H1 (cell line): ENCODE measurements at regions not wholly inside any gene's neighbourhood (a gene's known extent, or its start where the extent isn't known, plus 50 kb on each side); places are given as distances from the start of the nearest gene placed in this dataset.

Experiments
- CTCF ChIA-PET: fragments of 300-600 bp; sonication (Branson Sonifier 250); formaldehyde crosslinking; loops from one replicate; lab custom pipeline; 2021; ENCODE audit not compliant: partially characterized antibody; lab: Charles Lee
- POLR2A ChIA-PET: fragments of 300-600 bp; sonication (Branson Sonifier 250); formaldehyde crosslinking; loops from one replicate; lab custom pipeline; 2021; ENCODE audit warnings: inconsistent platforms; ENCODE audit not compliant: partially characterized antibody; lab: Charles Lee
- DNase-seq, 2 experiments: peaks; one replicate each; pipeline versions ENCODE4 v3.0.0 to v3.0.0-alpha.2; 2010 to 2022; ENCODE audit warnings: low spot score in 2 of 2, low read depth in 1 of 2, mixed read lengths in 1 of 2
- FAIRE-seq: peaks from 2 replicates; lab custom pipeline; 2011; peaks lifted over from hg19 to GRCh38; lab: Jason Lieb, UNC
- H2AFZ ChIP-seq: 2 replicates; pipeline ENCODE4 v1.8.1; 2012; ENCODE audit warnings: low read length, inconsistent platforms
- H2AK5ac ChIP-seq: 2 replicates; pipeline ENCODE4 v1.6.1; 2013; ENCODE audit warnings: low read depth, low read length
- H2BK120ac ChIP-seq: replicated peaks from 2 replicates; pipeline ENCODE3; 2013; ENCODE audit warnings: low read depth, low read length, inconsistent platforms
- H2BK12ac ChIP-seq: 2 replicates; pipeline ENCODE4 v1.6.1; 2013; ENCODE audit warnings: low read depth, low read length
- H2BK15ac ChIP-seq: 2 replicates; pipeline ENCODE4 v1.6.1; 2013; ENCODE audit warnings: low read length
- H2BK20ac ChIP-seq: 2 replicates; pipeline ENCODE4 v1.6.1; 2013; ENCODE audit warnings: low read length
- H2BK5ac ChIP-seq: 2 replicates; pipeline ENCODE4 v1.6.1; 2013; ENCODE audit warnings: low read depth, low read length
- H3K14ac ChIP-seq: 2 replicates; pipeline ENCODE4 v1.6.1; 2013; ENCODE audit warnings: inconsistent platforms; ENCODE audit not compliant: insufficient read length
- H3K18ac ChIP-seq: 2 replicates; pipeline ENCODE4 v1.6.1; 2013; ENCODE audit warnings: low read length; ENCODE audit errors: extremely low read depth
- H3K23ac ChIP-seq: 2 replicates; pipeline ENCODE4 v1.6.1; 2013; ENCODE audit warnings: inconsistent platforms; ENCODE audit not compliant: insufficient read length
- H3K23me2 ChIP-seq: 2 replicates; pipeline ENCODE4 v1.6.1; 2013; ENCODE audit warnings: low read depth, low read length
- H3K27ac ChIP-seq: 2 replicates; pipeline ENCODE4 v1.6.1; 2011; ENCODE audit warnings: low read depth, low read length, inconsistent platforms
- H3K27me3 ChIP-seq, 4 experiments: replicated peaks in 1 of 4; 1 replicate in 1 of 4; 2 replicates in 3 of 4; pipeline versions ENCODE4 v1.6.1 to v1.8.1; 2011 to 2013; ENCODE audit warnings: low read length in 3 of 4, mild to moderate bottlenecking in 3 of 4, inconsistent platforms in 2 of 4, mixed read lengths in 2 of 4, moderate library complexity in 1 of 4; ENCODE audit not compliant: control insufficient read depth in 3 of 4, insufficient read depth in 3 of 4; ENCODE audit errors: extremely low read depth in 1 of 4
- H3K36me3 ChIP-seq, 4 experiments: 2 replicates each; pipeline versions ENCODE4 v1.6.1 to v1.8.1; 2011 to 2013; ENCODE audit warnings: mild to moderate bottlenecking in 4 of 4, low read length in 3 of 4, moderate library complexity in 2 of 4, control low read depth in 1 of 4, inconsistent platforms in 1 of 4; ENCODE audit not compliant: insufficient read depth in 4 of 4, control insufficient read depth in 2 of 4
- H3K4ac ChIP-seq: replicated peaks from 2 replicates; pipeline ENCODE3; 2013; ENCODE audit warnings: low read length, low read depth, mixed read lengths, inconsistent platforms; ENCODE audit not compliant: insufficient read length
- H3K4me1 ChIP-seq, 4 experiments: replicated peaks in 1 of 4; 1 replicate in 1 of 4; 2 replicates in 3 of 4; pipeline versions ENCODE4 v1.6.1 to v1.8.1; 2011 to 2013; ENCODE audit warnings: low read length in 3 of 4, inconsistent platforms in 2 of 4, mixed read lengths in 1 of 4; ENCODE audit not compliant: insufficient read depth in 4 of 4, control insufficient read depth in 3 of 4
- H3K4me2 ChIP-seq, 2 experiments: 2 replicates each; pipeline versions ENCODE4 v1.6.1 to v1.8.1; 2011 to 2013; ENCODE audit warnings: low read depth in 2 of 2, low read length in 2 of 2, control low read depth in 1 of 2, inconsistent platforms in 1 of 2, mild to moderate bottlenecking in 1 of 2; ENCODE audit not compliant: insufficient read depth in 1 of 2
- H3K4me3 ChIP-seq, 4 experiments: fragments of 200-600, 300-600 bp in 1 of 4; sonication (generic), shearing (Covaris generic), sonication (Bioruptor Twin) in 1 of 4; 2 replicates each; pipeline versions ENCODE4 v1.5.1 to v1.8.1; 2011 to 2016; ENCODE audit warnings: low read length in 4 of 4, low read depth in 3 of 4, control low read depth in 2 of 4, inconsistent platforms in 2 of 4, mild to moderate bottlenecking in 2 of 4, mixed read lengths in 1 of 4, moderate library complexity in 1 of 4; ENCODE audit not compliant: insufficient read depth in 2 of 4; ENCODE audit errors: extremely low read depth in 1 of 4
- H3K56ac ChIP-seq: replicated peaks from 2 replicates; pipeline ENCODE3; 2013; ENCODE audit warnings: low read depth, mild to moderate bottlenecking, mixed read lengths, low read length, inconsistent platforms; ENCODE audit not compliant: insufficient read length
- H3K79me1 ChIP-seq: 2 replicates; pipeline ENCODE4 v1.6.1; 2013; ENCODE audit warnings: low read depth, low read length, control low read depth
- H3K79me2 ChIP-seq, 2 experiments: 2 replicates each; pipeline versions ENCODE4 v1.6.1 to v1.8.1; 2012 to 2013; ENCODE audit warnings: low read length in 2 of 2, mild to moderate bottlenecking in 2 of 2, inconsistent platforms in 1 of 2; ENCODE audit not compliant: insufficient read depth in 2 of 2, control insufficient read depth in 1 of 2
- H3K9ac ChIP-seq, 4 experiments: replicated peaks in 1 of 4; 1 replicate in 1 of 4; 2 replicates in 3 of 4; pipeline versions ENCODE4 v1.6.1 to v1.8.1; 2011 to 2013; ENCODE audit warnings: low read depth in 3 of 4, low read length in 3 of 4, control low read depth in 2 of 4, mild to moderate bottlenecking in 2 of 4, moderate library complexity in 2 of 4, inconsistent platforms in 1 of 4; ENCODE audit errors: extremely low read depth in 1 of 4
- H3K9me3 ChIP-seq, 2 experiments: 2 replicates each; pipeline versions ENCODE4 v1.6.1 to v1.8.1; 2012 to 2013; ENCODE audit warnings: mild to moderate bottlenecking in 2 of 2, moderate library complexity in 2 of 2, control low read depth in 1 of 2, inconsistent platforms in 1 of 2, low read depth in 1 of 2, low read length in 1 of 2, mixed read lengths in 1 of 2; ENCODE audit not compliant: insufficient read depth in 2 of 2
- H4K20me1 ChIP-seq, 2 experiments: replicated peaks in 1 of 2; 2 replicates each; pipeline versions ENCODE3 to v1.8.1; 2011 to 2013; ENCODE audit warnings: inconsistent platforms in 2 of 2, low read length in 2 of 2, mild to moderate bottlenecking in 1 of 2; ENCODE audit not compliant: insufficient read depth in 2 of 2, control insufficient read depth in 1 of 2
- H4K5ac ChIP-seq: 2 replicates; pipeline ENCODE4 v1.6.1; 2013; ENCODE audit warnings: low read length, low read depth, mixed read lengths, inconsistent platforms; ENCODE audit not compliant: insufficient read length
- H4K8ac ChIP-seq: 2 replicates; pipeline ENCODE4 v1.8.0; 2013; ENCODE audit warnings: mild to moderate bottlenecking, moderate library complexity, low read length, inconsistent platforms; ENCODE audit not compliant: insufficient read depth; ENCODE audit errors: extremely low read depth
- H4K91ac ChIP-seq: replicated peaks from 2 replicates; pipeline ENCODE3; 2013; ENCODE audit warnings: low read length, mixed read lengths, inconsistent platforms; ENCODE audit not compliant: insufficient read length
- GTF2F1 ChIP-seq: IDR thresholded peaks from 2 replicates; pipeline ENCODE4 v1.6.1; 2012; ENCODE audit warnings: low read depth, low read length, improper control_type of control experiment, borderline replicate concordance
- TCF12 ChIP-seq: IDR thresholded peaks from 2 replicates; pipeline ENCODE4 v1.6.1; 2011; ENCODE audit warnings: low read depth, mild to moderate bottlenecking, low read length
- WGBS, 2 experiments: shearing (Covaris generic) in 1 of 2; methylation state at CpG; one replicate each; pipeline versions ENCODE4 v1.1.6 to v1.1.7; 2013 to 2015; ENCODE audit warnings: low lambda C conversion rate in 2 of 2, mixed read lengths in 2 of 2, inconsistent platforms in 1 of 2, low coverage in 1 of 2, missing lambda C conversion rate in 1 of 2; ENCODE audit not compliant: insufficient replicate concordance in 2 of 2, insufficient coverage in 1 of 2, insufficient read length in 1 of 2; ENCODE audit errors: extremely low coverage in 1 of 2, missing lambda C conversion rate in 1 of 2; 5-methylcytosine and 5-hydroxymethylcytosine counted together

DNA sequence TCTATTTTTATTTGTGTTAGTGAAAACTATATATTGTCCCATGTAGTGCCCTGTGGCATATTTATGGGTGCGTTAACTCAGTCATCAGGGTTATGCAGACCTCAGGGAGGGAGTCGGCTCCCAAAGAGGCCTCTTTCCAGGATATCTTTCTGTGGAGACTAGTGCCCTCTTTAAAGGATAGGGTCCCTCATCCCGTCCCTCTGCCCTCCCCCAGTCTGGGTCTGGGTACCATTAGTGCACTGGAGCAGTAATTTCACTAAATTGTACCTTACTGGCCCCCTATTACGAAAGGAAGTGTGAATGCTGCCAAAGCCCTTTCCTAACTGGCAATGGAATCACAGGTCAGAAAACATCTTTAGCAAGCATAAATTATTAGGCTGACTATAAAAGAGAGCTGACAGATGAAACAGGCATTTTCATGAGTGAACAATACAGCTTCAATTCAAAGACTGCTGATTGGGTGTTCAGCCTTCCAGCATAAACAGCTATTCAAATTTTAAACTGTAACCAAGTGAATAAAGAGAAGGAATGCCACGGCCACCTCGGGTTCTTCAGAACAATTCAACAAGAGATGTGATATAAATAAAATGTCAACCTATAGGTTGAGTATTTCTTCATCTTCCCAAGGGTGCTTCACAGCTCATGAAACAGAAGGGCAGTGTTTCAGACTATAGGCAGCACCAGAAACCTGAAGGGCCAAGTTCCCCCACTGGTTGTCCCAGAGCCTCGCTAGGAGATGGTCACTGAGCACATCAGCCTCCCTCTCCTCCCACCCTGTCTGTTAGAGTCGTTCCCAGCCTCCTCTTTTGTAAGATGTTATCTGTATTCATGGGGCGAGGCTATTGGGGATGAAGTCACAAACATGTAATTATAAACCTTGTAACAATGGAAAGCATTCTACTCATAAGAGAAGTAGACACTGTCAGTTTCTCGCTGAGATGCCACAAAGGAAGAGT lies 318.7 kb downstream of the TMEM161B start:
- H3K4me1 ChIP-seq, result peaks cover 0 to 6% (median 4%) of the 10 kb centered on the region in 4 experiments; a peak in 2 of 7 replicates
- no peak overlapping the region for H3K14ac ChIP-seq
- 79% methylated on average over 10 of the region's 10 CpGs; no CpG with 5 or more reads in 1 of the 2 experiments for WGBS, 2 experiments
- H4K5ac ChIP-seq, result no peak overlapping the region
- no peak for DNase-seq
- H2AFZ ChIP-seq, result no peak overlapping the region
- TF ChIP-seq TCF12 (no peak), GTF2F1 (no peak)
- TF ChIP-seq, all 59 proteins: peak for 0
- Histone ChIP-seq H3K79me1 (no peaks in the 10 kb centered on the region), H2BK5ac (no peak overlapping the region), H3K4ac (no peak overlapping the region), H3K56ac (no peak overlapping the region), H3K18ac (no peak overlapping the region), H4K20me1 (no peaks in the 10 kb centered on the region), H3K4me3 (no peak overlapping the region), H3K27ac (no peak overlapping the region), H3K36me3 (no peaks in the 10 kb centered on the region), H4K8ac (no peak overlapping the region; the same call in 1 of the 2 replicates), H3K4me2 (no peak overlapping the region), H3K27me3 (no peaks in the 10 kb centered on the region), H2BK15ac (no peak overlapping the region), H3K79me2 (no peaks in the 10 kb centered on the region), H2BK20ac (no peak overlapping the region), H3K23ac (no peak overlapping the region), H2AK5ac (no peak overlapping the region), H2BK120ac (no peak overlapping the region), H4K91ac (no peak overlapping the region), H3K23me2 (no peaks in the 10 kb centered on the region), H3K9ac (no peak overlapping the region), H2BK12ac (no peak overlapping the region), H3K9me3 (no peaks in the 10 kb centered on the region)
- FAIRE-seq, result no peak
- ChIA-PET POLR2A (no interaction called here), CTCF (no interaction called here)
